Natural killer cell treated with Interleukin-12 subunit alpha and Interleukin-12 subunit beta and Interleukin-15 and Interleukin-18, amount 100 ng/mL, for 72 hours (primary cell): ENCODE measurements at regions not wholly inside any gene's neighbourhood (a gene's known extent, or its start where the extent isn't known, plus 50 kb on each side); places are given as distances from the start of the nearest gene placed in this dataset.
A peak's percentile ranks its signal among the peaks of the same experiment; 100 is the strongest.

Experiments used
- ATAC-seq, 2 donors: fragments of 150-1000 bp; cut with Tn5 transposase in 1 of 2; sonication (Bioruptor Pico), chemical (Tn5 transposase) in 1 of 2; 2 replicates each; pipeline ENCODE4 v1.10.0; 2021
- DNase-seq: peaks from one replicate; pipeline ENCODE4 v3.0.0; 2022; ENCODE audit warnings: low spot score
- H3K27ac Mint-ChIP-seq, 2 donors: 1 replicate in 1 of 2; 2 replicates in 1 of 2; pipeline ENCODE4 v1.8.0; 2022; ENCODE audit warnings: mixed read lengths in 2 of 2, mild to moderate bottlenecking in 1 of 2, moderate library complexity in 1 of 2
- H3K27me3 Mint-ChIP-seq, 2 donors: 1 replicate in 1 of 2; 2 replicates in 1 of 2; pipeline ENCODE4 v1.8.0; 2022; ENCODE audit warnings: mixed read lengths in 2 of 2
- H3K36me3 Mint-ChIP-seq: one replicate; pipeline ENCODE4 v1.8.0; 2022; ENCODE audit warnings: mixed read lengths
- H3K4me1 Mint-ChIP-seq, 2 donors: 1 replicate in 1 of 2; 2 replicates in 1 of 2; pipeline ENCODE4 v1.8.0; 2022; ENCODE audit warnings: low read depth in 2 of 2, mixed read lengths in 2 of 2, mild to moderate bottlenecking in 1 of 2
- H3K4me3 Mint-ChIP-seq: one replicate; pipeline ENCODE4 v1.8.0; 2022; ENCODE audit warnings: mixed read lengths
- H3K9me3 Mint-ChIP-seq: 2 replicates; pipeline ENCODE4 v1.8.0; 2022; ENCODE audit warnings: mixed read lengths

DNA sequence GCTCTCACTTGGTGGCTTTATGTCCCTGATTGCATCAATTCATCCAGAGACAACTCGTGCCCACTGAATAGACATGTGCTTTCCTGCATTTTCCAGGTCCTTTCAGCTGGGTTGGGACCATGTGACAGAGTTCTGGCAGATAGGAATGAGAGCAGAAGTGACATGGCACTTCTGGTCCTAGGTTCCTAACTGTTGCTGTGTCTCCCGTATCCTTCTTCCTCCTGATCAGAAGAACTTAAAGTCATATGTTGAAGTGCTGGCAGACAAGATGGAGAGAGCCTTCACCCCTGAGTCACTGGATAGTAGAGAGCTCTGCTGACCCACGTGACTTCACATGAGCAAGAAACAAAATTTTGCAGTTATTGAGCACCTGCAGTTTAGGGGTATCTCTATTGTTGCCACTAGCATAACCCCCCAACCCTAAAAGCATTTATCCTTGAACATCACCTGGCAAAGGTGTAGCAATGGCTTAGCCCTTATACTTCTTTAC lies 80.0 kb downstream of the NREP start:
- DNase-seq (no peak), ATAC-seq (no peak)
- Mint-ChIP-seq H3K4me3 (no peak overlapping the region), H3K9me3 (no peaks in the 10 kb centered on the region), H3K27me3 (peaks cover 17 to 23% of the 10 kb centered on the region in 2 donors), H3K36me3 (no peaks in the 10 kb centered on the region), H3K4me1 (no peaks in the 10 kb centered on the region), H3K27ac (no peak overlapping the region)

DNA sequence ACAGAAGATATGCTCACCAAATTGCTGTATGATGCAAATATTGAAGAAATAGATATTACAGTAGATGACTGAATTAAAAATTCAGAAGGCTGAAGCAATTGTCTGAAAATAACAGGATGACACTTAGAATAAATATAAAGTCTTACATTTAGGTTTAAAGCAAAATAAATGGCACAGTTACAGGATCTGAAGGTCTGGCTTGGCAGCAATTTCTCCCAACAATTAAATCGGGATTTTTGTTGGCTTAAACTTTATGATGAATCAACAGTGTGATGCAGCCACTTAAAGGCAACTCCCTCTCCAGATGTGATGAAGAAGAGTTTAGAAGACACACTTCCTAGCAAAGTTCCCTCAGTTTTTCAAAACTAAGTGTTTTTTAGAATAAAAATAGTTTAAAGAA lies 80.5 kb downstream of the NREP start:
- no peak overlapping the region for H3K4me3 Mint-ChIP-seq
- no peak for DNase-seq
- no peak for ATAC-seq
- no peak overlapping the region for H3K27ac Mint-ChIP-seq
- no peaks in the 10 kb centered on the region for H3K9me3 Mint-ChIP-seq
- no peaks in the 10 kb centered on the region for H3K4me1 Mint-ChIP-seq
- no peaks in the 10 kb centered on the region for H3K36me3 Mint-ChIP-seq
- peaks cover 17 to 23% of the 10 kb centered on the region in 2 donors for H3K27me3 Mint-ChIP-seq

- H3K36me3 Mint-ChIP-seq = no peaks in the 10 kb centered on the region
- H3K4me1 Mint-ChIP-seq = no peaks in the 10 kb centered on the region
- H3K27ac Mint-ChIP-seq = no peak overlapping the region
- H3K27me3 Mint-ChIP-seq = peaks cover 13 to 15% of the 10 kb centered on the region in 2 donors
- DNase-seq (no peak), ATAC-seq (no peak)
- no peaks in the 10 kb centered on the region for H3K9me3 Mint-ChIP-seq
- no peak overlapping the region for H3K4me3 Mint-ChIP-seq
Measured at GRCh38 chr5:111675201-111675934, 81.6 kb downstream of the NREP start.

- ATAC-seq = no peak
Measured at GRCh38 chr5:111673891-111674626, 82.9 kb downstream of the NREP start.

DNA sequence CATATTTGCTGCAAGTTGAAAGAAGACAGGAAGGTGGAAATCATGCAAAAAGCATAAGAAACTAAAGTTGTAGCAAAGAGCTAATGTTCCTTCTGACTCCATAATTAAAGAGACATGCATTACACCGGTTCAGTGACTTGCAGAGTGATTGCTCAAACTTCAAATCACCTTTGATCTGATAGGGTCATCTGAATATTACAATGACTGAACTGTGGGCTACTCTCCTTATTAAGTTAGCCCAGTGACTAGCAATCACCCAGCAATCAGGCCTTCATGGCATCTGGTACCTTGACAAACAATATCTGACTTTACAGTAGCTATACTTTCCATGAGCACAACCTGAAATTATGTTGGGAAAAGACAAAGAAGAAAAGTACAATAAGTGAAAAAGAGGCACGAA lies 84.9 kb downstream of the NREP start:
- H3K27me3 Mint-ChIP-seq = peaks cover 4 to 7% of the 10 kb centered on the region in 2 donors
- H3K9me3 Mint-ChIP-seq = no peaks in the 10 kb centered on the region
- no peaks in the 10 kb centered on the region for H3K36me3 Mint-ChIP-seq
- no peak overlapping the region for H3K4me3 Mint-ChIP-seq
- no peaks in the 10 kb centered on the region for H3K4me1 Mint-ChIP-seq
- ATAC-seq (no peak), DNase-seq (no peak)
- H3K27ac Mint-ChIP-seq = no peak overlapping the region

More at GRCh38 chr5:111673891-111674626, 82.9 kb downstream of the NREP start:
- Mint-ChIP-seq H3K4me3 (no peak overlapping the region), H3K4me1 (no peaks in the 10 kb centered on the region), H3K36me3 (no peaks in the 10 kb centered on the region), H3K9me3 (no peaks in the 10 kb centered on the region), H3K27ac (no peak overlapping the region), H3K27me3 (peaks cover 13% of the 10 kb centered on the region in 2 donors)
- DNase-seq = no peak

DNA sequence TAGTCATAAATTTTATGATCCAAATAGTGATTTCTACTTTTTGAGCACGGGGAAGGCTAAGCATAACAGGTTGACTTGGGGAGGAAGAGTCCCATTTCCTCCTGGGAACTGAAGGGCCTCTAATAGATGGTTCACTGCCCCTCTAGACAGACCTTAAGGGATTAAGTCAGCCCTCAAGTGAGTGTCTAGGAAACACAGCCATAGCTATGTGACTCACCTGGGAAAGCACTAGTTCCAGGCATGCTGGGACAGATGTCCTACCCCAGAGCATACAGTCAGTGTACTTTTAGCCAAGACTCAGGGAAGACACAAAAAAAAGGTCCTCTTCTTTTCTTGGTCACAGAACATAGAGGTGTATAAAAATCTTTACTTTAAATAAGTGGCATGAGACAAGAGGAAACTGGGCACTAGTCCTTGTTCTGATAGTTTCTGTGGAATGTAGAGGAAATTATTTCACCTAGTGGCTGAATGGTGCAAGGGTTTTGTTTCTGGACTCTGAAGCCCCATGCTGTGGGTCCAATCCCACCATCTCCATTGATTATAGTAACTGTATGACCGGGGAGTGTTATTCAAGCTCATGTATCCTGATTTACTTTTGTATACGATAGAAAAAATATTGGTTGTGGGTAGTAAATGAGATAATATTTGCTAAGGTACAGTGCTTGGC lies 86.0 kb downstream of the NREP start:
- Mint-ChIP-seq H3K9me3 (no peaks in the 10 kb centered on the region), H3K36me3 (no peaks in the 10 kb centered on the region), H3K4me1 (no peaks in the 10 kb centered on the region), H3K4me3 (no peak overlapping the region), H3K27me3 (peaks cover 3 to 5% of the 10 kb centered on the region in 2 donors), H3K27ac (no peak overlapping the region)
- DNase-seq = no peak
- no peak for ATAC-seq

DNA sequence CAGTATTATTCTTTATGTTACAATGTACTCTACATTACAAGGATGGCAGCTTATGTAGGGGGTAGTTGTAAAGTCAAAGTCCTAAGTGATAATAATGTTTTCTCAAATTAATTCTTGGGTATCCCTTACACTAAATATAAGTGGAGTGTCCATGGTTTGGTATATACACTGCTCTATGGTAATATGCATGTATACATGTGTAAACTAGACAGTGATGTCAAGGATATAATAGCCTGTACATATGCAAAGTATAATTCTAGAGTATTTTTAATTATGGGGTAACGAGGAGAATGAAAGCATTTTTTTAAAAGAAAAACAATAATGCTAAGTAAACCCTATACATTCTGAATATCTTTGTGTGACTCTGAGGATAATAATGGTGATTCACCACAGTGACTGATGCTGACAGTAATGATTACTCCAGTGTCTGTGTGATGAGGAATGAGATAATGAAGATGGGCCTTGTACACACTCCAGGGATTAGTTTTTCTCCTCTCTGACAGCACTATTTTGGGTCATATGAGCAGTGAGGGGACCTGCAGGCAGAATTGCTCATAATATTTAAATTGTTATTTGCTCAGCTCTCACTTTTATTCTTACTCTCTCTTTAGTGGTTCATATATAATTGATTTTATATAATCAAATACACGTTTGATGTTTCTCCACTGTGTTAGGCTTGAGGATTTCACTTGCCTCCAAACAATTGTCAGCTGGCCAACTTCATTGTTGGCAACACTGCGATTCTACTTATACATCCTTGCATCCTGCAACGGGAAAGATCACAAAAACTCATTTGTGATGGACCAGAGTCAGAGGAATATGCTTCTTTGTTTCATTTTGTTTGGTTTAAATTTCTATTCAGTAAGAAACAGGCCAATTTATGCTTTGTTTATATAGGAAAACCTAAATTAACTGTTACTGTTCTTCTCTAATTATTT lies 88.2 kb downstream of the NREP start:
- Mint-ChIP-seq H3K27me3 (no peaks in the 10 kb centered on the region), H3K4me3 (no peak overlapping the region), H3K36me3 (no peaks in the 10 kb centered on the region), H3K9me3 (no peaks in the 10 kb centered on the region), H3K4me1 (no peaks in the 10 kb centered on the region), H3K27ac (no peak overlapping the region)
- ATAC-seq (no peak), DNase-seq (no peak)

GRCh38 chr5:111667128-111667736 lies 89.8 kb downstream of the NREP start:
- Mint-ChIP-seq H3K4me1 (no peaks in the 10 kb centered on the region), H3K27ac (peak overlapping the region in 1 of 2 donors; percentile 9), H3K27me3 (no peaks in the 10 kb centered on the region), H3K36me3 (no peaks in the 10 kb centered on the region), H3K9me3 (no peaks in the 10 kb centered on the region), H3K4me3 (no peak overlapping the region)
- DNase-seq (no peak), ATAC-seq (no peak)

GRCh38 chr5:111656580-111656979 lies 100.4 kb downstream of the NREP start:
- DNase-seq (no peak), ATAC-seq (no peak)
- no peak overlapping the region for H3K27ac Mint-ChIP-seq
- H3K36me3 Mint-ChIP-seq = peaks cover 3% of the 10 kb centered on the region
- H3K27me3 Mint-ChIP-seq = peaks cover 3 to 15% of the 10 kb centered on the region in 2 donors
- H3K4me3 Mint-ChIP-seq = no peak overlapping the region
- no peaks in the 10 kb centered on the region for H3K4me1 Mint-ChIP-seq
- H3K9me3 Mint-ChIP-seq = peaks cover 3% of the 10 kb centered on the region

- no peak overlapping the region for H3K27ac Mint-ChIP-seq
- ATAC-seq = no peak
- H3K27me3 Mint-ChIP-seq = peaks cover 3 to 15% of the 10 kb centered on the region in 2 donors
- H3K9me3 Mint-ChIP-seq = no peaks in the 10 kb centered on the region
- H3K4me3 Mint-ChIP-seq = no peak overlapping the region
- no peak for DNase-seq
- no peaks in the 10 kb centered on the region for H3K36me3 Mint-ChIP-seq
- no peaks in the 10 kb centered on the region for H3K4me1 Mint-ChIP-seq
Measured at GRCh38 chr5:111655169-111655924, 101.6 kb downstream of the NREP start.

- Mint-ChIP-seq H3K36me3 (no peaks in the 10 kb centered on the region), H3K27ac (no peak overlapping the region), H3K4me1 (no peaks in the 10 kb centered on the region), H3K9me3 (no peaks in the 10 kb centered on the region), H3K4me3 (no peak overlapping the region), H3K27me3 (peaks cover 3 to 11% of the 10 kb centered on the region in 2 donors)
- ATAC-seq (no peak), DNase-seq (no peak)
Measured at GRCh38 chr5:111653408-111653807, 103.6 kb downstream of the NREP start.

DNA sequence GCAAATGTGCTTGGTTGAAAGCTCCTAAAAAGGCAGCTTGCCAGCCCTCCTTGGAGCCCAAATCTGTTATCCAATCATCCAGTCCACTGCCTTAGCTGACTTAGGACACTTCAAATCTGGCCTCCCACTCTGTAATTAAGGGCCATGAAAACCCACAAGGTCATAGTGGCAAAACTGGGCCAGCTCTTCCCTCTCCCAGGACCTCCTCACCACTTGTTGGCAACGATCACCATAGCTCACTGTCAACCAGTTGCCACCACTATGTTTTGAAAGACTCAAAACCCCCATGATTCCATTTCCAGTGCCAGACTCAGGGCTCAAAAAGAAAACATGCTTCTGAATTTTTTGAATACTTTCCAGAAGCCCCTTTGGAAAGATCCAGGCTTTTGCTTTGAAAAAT lies 107.5 kb downstream of the NREP start:
- Mint-ChIP-seq H3K27me3 (peaks cover 0 to 5% of the 10 kb centered on the region in 2 donors), H3K36me3 (no peaks in the 10 kb centered on the region)

More for the DNA sequence above, 107.5 kb downstream of the NREP start:
- no peak overlapping the region for H3K4me3 Mint-ChIP-seq
- no peaks in the 10 kb centered on the region for H3K9me3 Mint-ChIP-seq
- ATAC-seq = no peak
- H3K4me1 Mint-ChIP-seq = no peaks in the 10 kb centered on the region
- no peak overlapping the region for H3K27ac Mint-ChIP-seq
- no peak for DNase-seq
